ENCODE measurements at regions not wholly inside any gene's neighbourhood (a gene's known extent, or its start where the extent isn't known, plus 50 kb on each side); places are given as distances from the start of the nearest gene placed in this dataset.

GRCh38 chr2:129751409-129751808 is 228.1 kb upstream of the RAB6C start:
- in situ Hi-C loops (cut with HindIII; ENCODE audit: low sequenced_read_pairs) = no loop called here
- TF ChIP-seq CTCF (IDR thresholded peaks at IDR 0.05; ENCODE audit: low read depth, low read length) = no peak
- DNase-seq (ENCODE audit: low read depth, low spot score) = no peak

GRCh38 chr2:129752176-129752575 is 227.3 kb upstream of the RAB6C start:
- in situ Hi-C loops (cut with HindIII; ENCODE audit: low sequenced_read_pairs) = no loop called here
- no peak for TF ChIP-seq CTCF (IDR thresholded peaks at IDR 0.05; ENCODE audit: low read depth, low read length)
- no peak for DNase-seq (ENCODE audit: low read depth, low spot score)
- H3K4me3 ChIP-seq (ENCODE audit: low read depth, low read length) = no peak overlapping the region

More at GRCh38 chr2:129751409-129751808, 228.1 kb upstream of the RAB6C start:
- H3K4me3 ChIP-seq (ENCODE audit: low read depth, low read length) = no peak overlapping the region

GRCh38 chr2:129752686-129753085 is 226.8 kb upstream of the RAB6C start:
- no peak for DNase-seq (ENCODE audit: low read depth, low spot score)
- no peak for TF ChIP-seq CTCF (IDR thresholded peaks at IDR 0.05; ENCODE audit: low read depth, low read length)
- in situ Hi-C loops (cut with HindIII; ENCODE audit: low sequenced_read_pairs) = no loop called here
- no peak overlapping the region for H3K4me3 ChIP-seq (ENCODE audit: low read depth, low read length)

- in situ Hi-C loops (cut with HindIII; ENCODE audit: low sequenced_read_pairs) = no loop called here
- DNase-seq (ENCODE audit: low read depth, low spot score) = no peak
- no peak for TF ChIP-seq CTCF (IDR thresholded peaks at IDR 0.05; ENCODE audit: low read depth, low read length)
- no peak overlapping the region for H3K4me3 ChIP-seq (ENCODE audit: low read depth, low read length)
These were observed 226.2 kb upstream of the RAB6C start for GRCh38 chr2:129753261-129753660.

GRCh38 chr2:129754421-129754820 is 225.0 kb upstream of the RAB6C start:
- in situ Hi-C loops (cut with HindIII; ENCODE audit: low sequenced_read_pairs) = no loop called here
- TF ChIP-seq CTCF (IDR thresholded peaks at IDR 0.05; ENCODE audit: low read depth, low read length) = no peak
- DNase-seq (ENCODE audit: low read depth, low spot score) = no peak
- no peak overlapping the region for H3K4me3 ChIP-seq (ENCODE audit: low read depth, low read length)

- no peak for DNase-seq (ENCODE audit: low read depth, low spot score)
- TF ChIP-seq CTCF (IDR thresholded peaks at IDR 0.05; ENCODE audit: low read depth, low read length) = no peak
- H3K4me3 ChIP-seq (ENCODE audit: low read depth, low read length) = no peak overlapping the region
- in situ Hi-C loops (cut with HindIII; ENCODE audit: low sequenced_read_pairs) = no loop called here
These were observed 224.6 kb upstream of the RAB6C start for GRCh38 chr2:129754831-129755230.

- in situ Hi-C loops (cut with HindIII; ENCODE audit: low sequenced_read_pairs) = no loop called here
- TF ChIP-seq CTCF (IDR thresholded peaks at IDR 0.05; ENCODE audit: low read depth, low read length) = no peak
- no peak overlapping the region for H3K4me3 ChIP-seq (ENCODE audit: low read depth, low read length)
- DNase-seq (ENCODE audit: low read depth, low spot score) = no peak
These were observed 223.7 kb upstream of the RAB6C start for GRCh38 chr2:129755786-129756185.
